K562 (cell line): ENCODE measurements at regions not wholly inside any gene's neighbourhood (a gene's known extent, or its start where the extent isn't known, plus 50 kb on each side); places are given as distances from the start of the nearest gene placed in this dataset.

Source experiments
- ATAC-seq: fragments of 200-7000 bp; cut with Tn5 transposase; 3 replicates; pipeline ENCODE4 v1.9.1; 2020; ENCODE audit warnings: moderate library complexity
- BruUV-seq: library from RNA; stranded (reverse); fragments of 400-500 nt; replicated peaks from 2 replicates; lab custom pipeline; 2021; lab: Mats Ljungman, UMichigan
- CTCF ChIA-PET: fragments of 300-600 bp; formaldehyde crosslinking; extraction: SDS; loops from one replicate; lab custom pipeline; 2021; ENCODE audit warnings: low intra/inter-chr PET ratio; lab: Yijun Ruan, JAX
- POLR2A ChIA-PET: fragments of 300-600, 350-650 bp; sonication (Branson Sonifier 250); formaldehyde crosslinking; extraction: SDS; loops from one replicate; lab custom pipeline; 2021; ENCODE audit warnings: antibody characterized with exemption, inconsistent platforms; lab: Yijun Ruan, JAX
- DNase-seq, 4 experiments: peaks; one replicate each; pipeline versions ENCODE4 v3.0.0 to v3.0.0-alpha.2; 2011 to 2018; ENCODE audit warnings: low spot score in 3 of 4, mixed read lengths in 3 of 4; ENCODE audit errors: extremely low read depth in 1 of 4
- FAIRE-seq: peaks from 2 replicates; lab custom pipeline; 2011; peaks lifted over from hg19 to GRCh38; lab: Jason Lieb, UNC
- H2AFZ ChIP-seq: 2 replicates; pipeline ENCODE4 v1.6.0; 2011; ENCODE audit warnings: low read depth, low read length, control low read depth, inconsistent platforms
- H3K27ac ChIP-seq: fragments of 200-600 bp; 3 replicates; pipeline ENCODE4 v1.8.0; 2011; ENCODE audit warnings: low read depth, mild to moderate bottlenecking, control low read depth, inconsistent platforms, low read length, moderate library complexity, mixed read lengths; ENCODE audit errors: extremely low read depth
- H3K27me3 ChIP-seq, 2 experiments: fragments of 300-600 bp in 1 of 2; 2 replicates in 1 of 2; 3 replicates in 1 of 2; pipeline versions ENCODE4 v1.6.0 to v1.8.0; 2011; ENCODE audit warnings: inconsistent platforms in 2 of 2, low read length in 2 of 2, mild to moderate bottlenecking in 1 of 2, mixed read lengths in 1 of 2, moderate library complexity in 1 of 2; ENCODE audit not compliant: control insufficient read depth in 2 of 2, insufficient read depth in 2 of 2
- H3K36me3 ChIP-seq: fragments of 300-600 bp; 3 replicates; pipeline ENCODE4 v1.8.0; 2011; ENCODE audit warnings: mild to moderate bottlenecking, low read length, inconsistent platforms; ENCODE audit not compliant: control insufficient read depth, insufficient read depth
- H3K4me1 ChIP-seq, 2 experiments: fragments of 200-600 bp in 1 of 2; replicated peaks in 1 of 2; 2 replicates in 1 of 2; 3 replicates in 1 of 2; pipeline versions ENCODE4 v1.5.1 to v1.8.0; 2011; ENCODE audit warnings: inconsistent platforms in 2 of 2, low read length in 2 of 2, mild to moderate bottlenecking in 1 of 2, mixed read lengths in 1 of 2, moderate library complexity in 1 of 2; ENCODE audit not compliant: control insufficient read depth in 2 of 2, insufficient read depth in 2 of 2
- H3K4me2 ChIP-seq: 2 replicates; pipeline ENCODE4 v1.6.1; 2011; ENCODE audit warnings: low read length, control low read depth, inconsistent platforms, mixed read lengths; ENCODE audit not compliant: insufficient read depth
- H3K4me3 ChIP-seq: fragments of 200-600 bp; sonication (generic), shearing (Covaris generic); 2 replicates; pipeline ENCODE4 v1.5.1; 2016; ENCODE audit warnings: control low read depth, inconsistent platforms
- H3K79me2 ChIP-seq: fragments of 200-600 bp; 3 replicates; pipeline ENCODE4 v1.8.0; 2011; ENCODE audit warnings: low read length, inconsistent platforms; ENCODE audit not compliant: control insufficient read depth, insufficient read depth
- H3K9ac ChIP-seq, 2 experiments: 2 replicates each; pipeline versions ENCODE4 v1.6.0 to v1.6.1; 2011; ENCODE audit warnings: low read depth in 2 of 2, low read length in 2 of 2, control low read depth in 1 of 2, inconsistent platforms in 1 of 2, mild to moderate bottlenecking in 1 of 2, mixed read lengths in 1 of 2; ENCODE audit not compliant: insufficient read depth in 1 of 2
- H3K9me1 ChIP-seq: one replicate; pipeline ENCODE4 v1.6.0; 2011; ENCODE audit warnings: inconsistent platforms, mild to moderate bottlenecking, low read length, moderate library complexity; ENCODE audit not compliant: control insufficient read depth, insufficient read depth
- H3K9me3 ChIP-seq: replicated peaks from 2 replicates; pipeline ENCODE4 v1.5.1; 2011; ENCODE audit warnings: low read depth, low read length, inconsistent platforms; ENCODE audit not compliant: control insufficient read depth, insufficient read depth
- H4K20me1 ChIP-seq: replicated peaks from 2 replicates; pipeline ENCODE4 v1.6.1; 2011; ENCODE audit warnings: low read length, inconsistent platforms, mixed read lengths; ENCODE audit not compliant: control insufficient read depth, insufficient read depth
- CBX2 ChIP-seq: fragments of 200-600 bp; sonication (generic); IDR thresholded peaks from one replicate; pipeline ENCODE4 v1.6.1; 2012; ENCODE audit warnings: mild to moderate bottlenecking, low read length, inconsistent platforms; ENCODE audit not compliant: insufficient read depth, poor library complexity, severe bottlenecking
- CC2D1A ChIP-seq: fragments of 450-650 bp; IDR thresholded peaks from 2 replicates; pipeline ENCODE4 v1.6.1; 2017; ENCODE audit warnings: mild to moderate bottlenecking
- CHD4 ChIP-seq: fragments of 200-600 bp; sonication (generic); IDR thresholded peaks from 3 replicates; pipeline ENCODE4 v1.6.1; 2012; ENCODE audit warnings: low read depth, mild to moderate bottlenecking, mixed read lengths, low read length, inconsistent platforms; ENCODE audit not compliant: insufficient read depth, insufficient replicate concordance, poor library complexity, severe bottlenecking
- ELF2 ChIP-seq: fragments of 250-450 bp; sonication (Bioruptor Pico); IDR thresholded peaks from 2 replicates; pipeline ENCODE4 v1.5.0; 2021; ENCODE audit warnings: mild to moderate bottlenecking
- GABPA ChIP-seq: fragments of 200-800 bp; sonication (Bioruptor generic); conservative IDR thresholded peaks from 2 replicates; pipeline ENCODE4 v1.6.1; 2016; ENCODE audit warnings: low read depth, missing genetic modification characterization, missing compliant biosample characterization
- HDGF ChIP-seq: fragments of 450-650 bp; IDR thresholded peaks from 2 replicates; pipeline ENCODE4 v1.6.1; 2016
- L3MBTL2 ChIP-seq: fragments of 450-650 bp; IDR thresholded peaks from 2 replicates; pipeline ENCODE4 v1.6.1; 2016; ENCODE audit warnings: mild to moderate bottlenecking, moderate library complexity
- MCM5 ChIP-seq: fragments of 450-650 bp; IDR thresholded peaks from 2 replicates; pipeline ENCODE4 v1.6.1; 2016; ENCODE audit warnings: low read depth
- NFRKB ChIP-seq: fragments of 450-650 bp; IDR thresholded peaks from 2 replicates; pipeline ENCODE4 v1.6.1; 2016; ENCODE audit warnings: low read depth
- PML ChIP-seq: IDR thresholded peaks from 2 replicates; pipeline ENCODE4 v1.6.1; 2012; ENCODE audit warnings: low read length, inconsistent platforms
- PPARD ChIP-seq: fragments of 250-450 bp; sonication (Bioruptor Pico); IDR thresholded peaks from 2 replicates; pipeline ENCODE4 v1.8.0; 2022; ENCODE audit warnings: inconsistent platforms, mild to moderate bottlenecking, moderate library complexity
- SMARCA4 ChIP-seq: fragments of 450-650 bp; IDR thresholded peaks from 2 replicates; pipeline ENCODE4 v1.6.1; 2016
- SRSF3 ChIP-seq: fragments of 200-400 bp; formaldehyde crosslinking; IDR thresholded peaks from 2 replicates; pipeline ENCODE4 v1.6.1; 2016; ENCODE audit warnings: mild to moderate bottlenecking, low read length, moderate library complexity; ENCODE audit not compliant: insufficient read depth
- ZNF644 ChIP-seq: fragments of 200-800 bp; sonication (Bioruptor generic); IDR thresholded peaks from 2 replicates; pipeline ENCODE4 v1.6.1; 2016; ENCODE audit warnings: low read depth, missing genetic modification characterization, missing compliant biosample characterization
- ZNF75A ChIP-seq: fragments of 450-650 bp; formaldehyde crosslinking; IDR thresholded peaks from 2 replicates; pipeline ENCODE4 v1.4.0; 2020; ENCODE audit warnings: mild to moderate bottlenecking
- WGBS: fragments of 100-300 bp; shearing (Covaris generic); methylation state at CpG from one replicate; pipeline ENCODE4 v1.1.6; 2016; ENCODE audit warnings: low coverage, mixed read lengths; ENCODE audit not compliant: insufficient coverage; ENCODE audit errors: missing lambda C conversion rate; 5-methylcytosine and 5-hydroxymethylcytosine counted together
- in situ Hi-C: fragments of 300-500 bp; cut with MboI; formaldehyde crosslinking; loops from 4 replicates; pipeline ENCODE4 v1.15.0; 2018; ENCODE audit warnings: inconsistent platforms, mixed read lengths
- intact Hi-C: fragments of 100-400 bp; cut with micrococcal nuclease; formaldehyde crosslinking; loops from 2 replicates; pipeline ENCODE4 v1.14.2; 2022
- TF ChIP-seq, protein P1 (sequence below): sonication (generic); formaldehyde crosslinking; IDR thresholded peaks from 2 replicates; pipeline ENCODE4 v1.8.0; 2022; ENCODE audit warnings: mild to moderate bottlenecking, missing genetic modification reagents, borderline replicate concordance
- TF ChIP-seq, protein P2 (sequence below): fragments of 200-800 bp; sonication (Bioruptor generic); IDR thresholded peaks from 2 replicates; pipeline ENCODE4 v1.6.1; 2016; ENCODE audit warnings: missing genetic modification characterization, missing compliant biosample characterization

DNA sequence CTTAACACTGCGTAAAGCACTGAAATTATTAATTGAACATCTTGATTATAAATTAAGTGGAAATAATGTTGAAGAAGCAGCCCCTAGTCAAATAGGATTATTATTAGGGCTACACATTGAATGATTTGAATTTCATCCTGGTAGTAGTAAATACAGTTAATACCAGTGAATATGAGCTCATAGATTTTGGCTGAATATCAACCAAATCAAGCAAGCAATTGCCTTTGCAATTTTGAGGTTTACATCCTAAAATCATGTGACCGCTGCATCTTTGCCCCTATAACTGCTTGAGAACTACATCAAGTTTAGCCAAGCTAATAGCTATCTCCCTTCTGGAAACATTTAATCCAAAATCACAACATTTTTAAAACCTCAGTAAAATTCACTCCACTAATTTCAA, 801.2 kb upstream of the PIK3C3 start:
- H3K9ac ChIP-seq, result no peak overlapping the region
- H3K9me1 ChIP-seq, result no peaks in the 10 kb centered on the region
- POLR2A ChIA-PET, result no interaction called here
- H3K4me3 ChIP-seq, result no peak overlapping the region
- FAIRE-seq (no peak), ATAC-seq (no peak), DNase-seq (no peak)
- H3K27ac ChIP-seq, result no peak overlapping the region
- no peaks in the 10 kb centered on the region for H3K27me3 ChIP-seq
- BruUV-seq, result no TSS peak
- H3K36me3 ChIP-seq, result no peaks in the 10 kb centered on the region
- intact Hi-C loops (no loop called here), in situ Hi-C loops (no loop called here)
- H3K4me2 ChIP-seq, result no peak overlapping the region
- no peaks in the 10 kb centered on the region for H3K79me2 ChIP-seq
- 0% methylated on average over 2 of the region's 2 CpGs for WGBS
- no peak overlapping the region for H2AFZ ChIP-seq
- H4K20me1 ChIP-seq, result no peaks in the 10 kb centered on the region
- CTCF ChIA-PET, result no interaction called here
- no peaks in the 10 kb centered on the region; the same call in 1 of the 2 replicates for H3K9me3 ChIP-seq
- no peaks in the 10 kb centered on the region for H3K4me1 ChIP-seq
- TF ChIP-seq GABPA (tag) (no peak), PPARD (CRISPR knock-in tag) (no peak), ZNF75A (no peak), CHD4 (no peak), CBX2 (no peak), SRSF3 (no peak), PML (no peak), HDGF (no peak), L3MBTL2 (no peak), MCM5 (no peak), NFRKB (no peak), CC2D1A (no peak), SMARCA4 (no peak), ZNF644 (tag) (no peak), ELF2 (no peak)
- TF ChIP-seq, protein P1, sequence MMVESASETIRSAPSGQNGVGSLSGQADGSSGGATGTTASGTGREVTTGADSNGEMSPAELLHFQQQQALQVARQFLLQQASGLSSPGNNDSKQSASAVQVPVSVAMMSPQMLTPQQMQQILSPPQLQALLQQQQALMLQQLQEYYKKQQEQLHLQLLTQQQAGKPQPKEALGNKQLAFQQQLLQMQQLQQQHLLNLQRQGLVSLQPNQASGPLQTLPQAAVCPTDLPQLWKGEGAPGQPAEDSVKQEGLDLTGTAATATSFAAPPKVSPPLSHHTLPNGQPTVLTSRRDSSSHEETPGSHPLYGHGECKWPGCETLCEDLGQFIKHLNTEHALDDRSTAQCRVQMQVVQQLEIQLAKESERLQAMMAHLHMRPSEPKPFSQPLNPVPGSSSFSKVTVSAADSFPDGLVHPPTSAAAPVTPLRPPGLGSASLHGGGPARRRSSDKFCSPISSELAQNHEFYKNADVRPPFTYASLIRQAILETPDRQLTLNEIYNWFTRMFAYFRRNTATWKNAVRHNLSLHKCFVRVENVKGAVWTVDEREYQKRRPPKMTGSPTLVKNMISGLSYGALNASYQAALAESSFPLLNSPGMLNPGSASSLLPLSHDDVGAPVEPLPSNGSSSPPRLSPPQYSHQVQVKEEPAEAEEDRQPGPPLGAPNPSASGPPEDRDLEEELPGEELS (CRISPR knock-in tag), result no peak
- TF ChIP-seq, protein P2, sequence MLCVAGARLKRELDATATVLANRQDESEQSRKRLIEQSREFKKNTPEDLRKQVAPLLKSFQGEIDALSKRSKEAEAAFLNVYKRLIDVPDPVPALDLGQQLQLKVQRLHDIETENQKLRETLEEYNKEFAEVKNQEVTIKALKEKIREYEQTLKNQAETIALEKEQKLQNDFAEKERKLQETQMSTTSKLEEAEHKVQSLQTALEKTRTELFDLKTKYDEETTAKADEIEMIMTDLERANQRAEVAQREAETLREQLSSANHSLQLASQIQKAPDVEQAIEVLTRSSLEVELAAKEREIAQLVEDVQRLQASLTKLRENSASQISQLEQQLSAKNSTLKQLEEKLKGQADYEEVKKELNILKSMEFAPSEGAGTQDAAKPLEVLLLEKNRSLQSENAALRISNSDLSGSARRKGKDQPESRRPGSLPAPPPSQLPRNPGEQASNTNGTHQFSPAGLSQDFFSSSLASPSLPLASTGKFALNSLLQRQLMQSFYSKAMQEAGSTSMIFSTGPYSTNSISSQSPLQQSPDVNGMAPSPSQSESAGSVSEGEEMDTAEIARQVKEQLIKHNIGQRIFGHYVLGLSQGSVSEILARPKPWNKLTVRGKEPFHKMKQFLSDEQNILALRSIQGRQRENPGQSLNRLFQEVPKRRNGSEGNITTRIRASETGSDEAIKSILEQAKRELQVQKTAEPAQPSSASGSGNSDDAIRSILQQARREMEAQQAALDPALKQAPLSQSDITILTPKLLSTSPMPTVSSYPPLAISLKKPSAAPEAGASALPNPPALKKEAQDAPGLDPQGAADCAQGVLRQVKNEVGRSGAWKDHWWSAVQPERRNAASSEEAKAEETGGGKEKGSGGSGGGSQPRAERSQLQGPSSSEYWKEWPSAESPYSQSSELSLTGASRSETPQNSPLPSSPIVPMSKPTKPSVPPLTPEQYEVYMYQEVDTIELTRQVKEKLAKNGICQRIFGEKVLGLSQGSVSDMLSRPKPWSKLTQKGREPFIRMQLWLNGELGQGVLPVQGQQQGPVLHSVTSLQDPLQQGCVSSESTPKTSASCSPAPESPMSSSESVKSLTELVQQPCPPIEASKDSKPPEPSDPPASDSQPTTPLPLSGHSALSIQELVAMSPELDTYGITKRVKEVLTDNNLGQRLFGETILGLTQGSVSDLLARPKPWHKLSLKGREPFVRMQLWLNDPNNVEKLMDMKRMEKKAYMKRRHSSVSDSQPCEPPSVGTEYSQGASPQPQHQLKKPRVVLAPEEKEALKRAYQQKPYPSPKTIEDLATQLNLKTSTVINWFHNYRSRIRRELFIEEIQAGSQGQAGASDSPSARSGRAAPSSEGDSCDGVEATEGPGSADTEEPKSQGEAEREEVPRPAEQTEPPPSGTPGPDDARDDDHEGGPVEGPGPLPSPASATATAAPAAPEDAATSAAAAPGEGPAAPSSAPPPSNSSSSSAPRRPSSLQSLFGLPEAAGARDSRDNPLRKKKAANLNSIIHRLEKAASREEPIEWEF, result no peak
